GM18519 (cell line): ENCODE measurements at regions not wholly inside any gene's neighbourhood (a gene's known extent, or its start where the extent isn't known, plus 50 kb on each side); places are given as distances from the start of the nearest gene placed in this dataset.
"Not testable (repeated sequence)": the region's sequence is repeated elsewhere in the genome, so short reads cannot be mapped to it uniquely, and the experiment has no call there.

Experiments used
- ATAC-seq: cut with Tn5 transposase; IDR thresholded peaks from one replicate; pipeline ENCODE4 v1.9.1; 2021; ENCODE audit warnings: mild to moderate bottlenecking, moderate library complexity; ENCODE audit not compliant: unreplicated experiment, low FRiP score

DNA sequence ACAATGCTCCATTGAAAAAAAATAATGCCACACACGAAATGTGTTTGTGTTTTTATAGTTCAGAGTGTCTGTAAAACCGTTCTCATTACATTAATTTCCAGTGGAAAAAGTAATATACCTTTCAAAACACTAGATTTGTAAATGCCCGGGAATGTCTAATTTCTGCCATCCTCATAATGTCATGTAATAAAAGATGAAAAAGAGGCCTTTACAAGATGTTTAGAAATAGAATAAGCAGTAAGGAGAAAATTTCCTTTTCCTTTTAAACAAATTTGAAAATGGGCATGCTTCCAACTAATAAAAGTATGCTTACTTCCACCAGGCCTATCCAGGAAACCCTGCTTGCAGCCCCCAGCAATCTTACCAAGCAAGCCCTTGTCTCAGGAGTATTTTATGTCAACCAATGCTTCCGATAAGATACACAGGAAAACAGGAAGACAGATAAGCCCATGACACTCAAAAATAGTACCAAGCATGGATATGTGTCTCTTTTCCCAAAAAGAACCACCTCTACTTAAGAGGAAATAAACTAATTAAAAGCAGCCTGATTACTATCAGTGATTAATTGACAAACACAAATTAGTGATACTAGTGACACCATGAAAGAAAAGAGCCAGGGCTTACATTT, 894.7 kb upstream of the INTU start:
- no peak for ATAC-seq

DNA sequence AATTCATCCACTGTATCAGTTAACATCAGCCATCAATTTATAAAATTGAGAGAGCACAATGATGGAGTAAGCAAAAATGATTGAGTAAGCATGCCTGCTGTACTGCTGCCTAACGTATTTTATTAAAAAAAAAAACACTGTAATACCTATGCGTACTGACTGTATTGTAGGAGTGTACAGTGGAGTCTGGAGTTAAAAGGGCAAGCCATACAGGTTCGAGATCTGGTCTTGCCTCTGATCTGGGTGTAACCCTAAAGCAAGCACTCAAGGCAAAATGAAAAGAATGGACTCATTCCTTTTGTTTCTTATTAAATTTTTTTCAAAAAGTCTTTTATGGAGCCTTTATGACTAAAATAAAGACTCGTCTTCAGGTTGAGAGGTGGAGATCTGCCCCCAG, 894.2 kb upstream of the INTU start:
- no peak for ATAC-seq

DNA sequence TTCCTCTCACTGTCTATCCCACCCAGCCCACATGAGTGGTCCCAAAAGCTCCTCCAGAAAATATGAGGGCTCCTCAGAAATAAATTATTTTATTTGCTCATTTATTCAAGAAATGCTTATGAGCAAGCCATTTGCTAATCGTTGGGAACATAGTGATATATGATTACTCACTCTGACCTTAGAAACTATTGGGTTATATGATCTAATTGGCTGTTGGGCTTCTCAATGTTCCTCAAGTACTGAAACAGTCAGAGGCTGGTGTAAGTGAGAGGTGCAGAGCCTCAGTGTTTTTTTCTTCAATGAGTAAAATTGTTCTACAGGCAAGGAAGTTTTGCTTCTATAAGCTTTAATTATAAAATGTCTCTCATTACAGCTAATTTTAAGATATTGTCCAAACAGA, 893.8 kb upstream of the INTU start:
- no peak for ATAC-seq

DNA sequence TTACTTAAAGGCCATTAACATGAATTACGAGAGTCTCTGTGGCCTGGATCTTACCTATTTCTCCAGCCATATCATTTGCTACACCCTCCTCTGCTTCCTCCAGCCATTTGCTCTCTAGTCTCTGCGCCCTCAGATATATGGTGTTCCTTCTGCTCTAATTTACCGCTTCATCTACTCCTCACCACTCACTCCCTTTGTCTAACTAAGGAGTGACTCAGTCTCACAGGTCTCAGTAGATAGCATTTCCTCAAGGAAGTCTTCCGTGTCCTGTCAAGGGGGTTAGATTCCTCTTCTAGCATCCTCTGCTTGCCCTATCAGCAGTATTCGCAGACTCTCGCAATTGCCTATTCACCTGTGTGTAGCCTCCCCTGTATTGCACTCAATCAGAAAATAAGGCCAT, 892.1 kb upstream of the INTU start:
- ATAC-seq, result no peak

DNA sequence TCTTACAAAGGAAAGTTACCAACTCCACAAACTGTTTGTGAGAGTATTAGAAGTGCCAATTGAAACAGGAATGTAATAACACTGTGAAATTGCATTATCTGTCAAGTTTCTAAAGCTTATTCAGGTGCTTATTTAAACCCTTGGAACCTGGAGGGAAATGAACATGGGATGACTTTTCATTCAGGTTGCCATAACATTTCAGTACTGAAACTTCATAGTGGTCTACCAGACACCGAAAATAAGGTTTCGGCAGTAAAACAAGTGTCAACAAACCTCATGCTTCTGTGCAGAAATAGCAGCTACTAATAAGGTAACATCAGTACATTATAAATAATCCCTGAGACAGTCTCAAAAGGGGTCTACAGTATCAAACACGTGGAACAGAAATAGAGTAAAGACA, 890.7 kb upstream of the INTU start:
- no peak for ATAC-seq

DNA sequence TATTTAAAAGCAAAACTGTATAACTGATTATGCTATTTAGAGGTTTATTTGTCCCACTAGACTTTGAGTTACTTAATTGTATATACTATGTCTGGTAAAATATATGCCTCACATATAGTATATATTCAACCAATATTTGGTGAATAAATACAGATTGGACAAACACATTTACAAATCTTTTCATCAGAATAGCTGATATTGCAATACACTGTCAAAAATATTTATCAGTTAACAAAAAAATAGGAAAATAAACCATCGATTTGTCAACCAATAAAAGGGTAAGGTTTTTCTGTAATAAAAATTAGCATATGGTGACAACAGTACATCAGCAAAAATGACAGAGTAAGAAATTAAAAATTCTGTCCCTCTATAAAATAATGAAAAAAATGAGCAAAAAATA, 889.9 kb upstream of the INTU start:
- no peak for ATAC-seq

DNA sequence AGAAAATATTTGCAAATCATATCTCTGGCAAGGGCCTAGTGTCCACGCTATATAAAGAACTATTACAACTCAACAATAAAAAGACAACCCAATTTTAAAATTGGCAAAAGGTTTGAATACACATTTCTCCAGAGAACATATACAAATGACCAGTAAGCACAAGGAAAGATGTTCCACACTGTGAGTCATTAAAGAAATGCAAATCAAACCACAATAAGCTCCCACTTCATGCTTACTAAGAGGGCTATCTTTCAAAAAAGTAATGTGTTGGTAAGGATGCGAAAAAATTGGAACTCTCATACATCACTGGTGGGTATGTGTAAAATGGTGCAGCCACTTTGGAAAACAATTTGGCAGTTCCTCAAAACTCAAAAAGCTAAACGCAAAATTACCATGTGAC, 884.0 kb upstream of the INTU start:
- ATAC-seq, result no peak

DNA sequence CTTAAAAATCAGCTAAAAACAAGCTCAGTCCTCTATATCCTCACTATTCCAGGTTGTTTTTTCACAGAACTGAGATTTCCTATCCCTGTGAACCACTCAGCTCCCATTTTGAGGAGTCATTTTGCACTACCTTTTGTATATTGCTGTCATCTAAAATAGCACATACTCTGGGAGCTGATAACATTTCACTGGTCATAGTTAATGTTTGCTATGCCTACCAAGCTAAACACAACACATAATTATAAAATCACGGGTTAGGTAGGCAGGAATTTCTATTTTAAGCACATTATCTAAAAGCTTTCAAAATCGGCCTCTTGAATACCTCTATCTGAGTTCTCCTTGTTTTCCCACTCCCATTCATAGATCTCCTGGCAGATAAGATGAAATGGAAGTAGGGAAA, 882.0 kb upstream of the INTU start:
- ATAC-seq, result no peak

DNA sequence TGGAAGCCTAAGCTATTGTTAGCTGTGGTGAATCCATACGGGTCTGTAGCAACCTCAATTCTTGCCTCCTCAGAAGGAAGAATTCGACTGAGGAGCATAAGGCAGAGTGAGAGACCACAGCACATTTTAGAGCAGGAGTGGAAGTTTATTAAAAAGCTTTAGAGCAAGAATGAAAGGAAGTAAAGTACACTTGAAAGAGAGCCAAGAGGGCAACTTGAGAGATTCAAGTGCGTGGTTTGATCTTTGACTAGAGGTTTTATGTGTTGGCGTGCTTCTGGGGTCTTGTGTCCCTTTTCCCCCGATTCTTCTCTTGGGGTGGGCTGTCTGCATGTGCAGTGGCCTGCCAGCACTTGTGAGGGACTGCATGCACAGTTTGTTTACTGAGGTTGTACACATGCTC, 880.6 kb upstream of the INTU start:
- ATAC-seq, result no peak

DNA sequence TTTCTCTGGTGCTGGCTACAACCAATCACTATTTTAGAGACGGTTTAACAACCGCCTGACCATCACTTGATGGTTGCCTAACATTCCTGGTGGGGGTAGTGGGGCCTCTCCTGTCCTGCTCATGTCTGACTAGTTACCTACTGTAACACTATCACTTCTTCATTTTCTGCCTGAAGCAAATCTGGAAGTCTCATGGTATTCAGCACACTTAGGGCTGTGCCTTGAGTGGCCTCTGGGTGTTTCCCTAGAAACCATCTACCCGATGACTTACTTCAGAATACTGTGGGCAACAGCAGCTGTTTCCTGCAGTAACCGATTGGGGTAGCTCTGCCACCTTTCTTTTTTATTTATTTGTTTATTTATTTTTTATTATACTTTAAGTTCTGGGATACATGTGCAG, 880.1 kb upstream of the INTU start:
- ATAC-seq, result no peak

DNA sequence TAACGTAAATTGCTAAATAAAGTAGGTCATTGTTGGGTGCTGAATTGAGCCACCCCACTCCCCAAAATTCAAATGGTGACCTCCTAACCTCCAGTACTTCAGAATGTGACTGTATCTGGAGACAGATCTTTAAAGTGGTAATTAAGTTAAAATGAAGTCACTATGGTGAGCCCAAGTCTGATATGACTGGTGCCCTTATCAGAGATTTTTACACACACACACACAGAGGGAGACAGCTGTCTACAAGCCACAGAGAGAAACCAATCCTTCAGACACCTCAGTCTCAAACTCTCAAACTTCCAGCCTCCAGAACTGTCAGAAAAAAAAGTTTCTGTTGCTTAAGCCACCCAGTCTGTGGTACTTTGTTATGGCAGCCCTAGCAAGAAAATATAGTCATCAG, 879.2 kb upstream of the INTU start:
- no peak for ATAC-seq

DNA sequence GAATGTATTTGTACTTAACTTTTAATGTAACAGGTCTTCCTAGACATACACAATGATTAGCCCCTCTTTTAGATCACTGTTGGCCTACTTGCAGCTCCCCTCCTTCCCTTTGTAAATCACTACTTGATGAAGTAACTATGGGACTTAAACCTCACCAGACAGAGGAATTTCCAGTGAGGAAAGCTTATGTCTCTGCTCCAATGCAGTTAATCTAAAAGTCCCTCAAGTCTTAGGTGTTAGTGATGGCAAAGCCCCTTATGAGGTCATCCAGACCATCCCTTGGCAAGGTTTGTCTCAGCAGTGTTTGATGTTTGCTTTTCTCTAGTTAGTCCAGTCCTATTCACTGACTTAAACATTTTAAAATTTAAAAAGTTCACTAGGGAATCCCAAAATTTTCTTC, 877.3 kb upstream of the INTU start:
- ATAC-seq, result no peak

DNA sequence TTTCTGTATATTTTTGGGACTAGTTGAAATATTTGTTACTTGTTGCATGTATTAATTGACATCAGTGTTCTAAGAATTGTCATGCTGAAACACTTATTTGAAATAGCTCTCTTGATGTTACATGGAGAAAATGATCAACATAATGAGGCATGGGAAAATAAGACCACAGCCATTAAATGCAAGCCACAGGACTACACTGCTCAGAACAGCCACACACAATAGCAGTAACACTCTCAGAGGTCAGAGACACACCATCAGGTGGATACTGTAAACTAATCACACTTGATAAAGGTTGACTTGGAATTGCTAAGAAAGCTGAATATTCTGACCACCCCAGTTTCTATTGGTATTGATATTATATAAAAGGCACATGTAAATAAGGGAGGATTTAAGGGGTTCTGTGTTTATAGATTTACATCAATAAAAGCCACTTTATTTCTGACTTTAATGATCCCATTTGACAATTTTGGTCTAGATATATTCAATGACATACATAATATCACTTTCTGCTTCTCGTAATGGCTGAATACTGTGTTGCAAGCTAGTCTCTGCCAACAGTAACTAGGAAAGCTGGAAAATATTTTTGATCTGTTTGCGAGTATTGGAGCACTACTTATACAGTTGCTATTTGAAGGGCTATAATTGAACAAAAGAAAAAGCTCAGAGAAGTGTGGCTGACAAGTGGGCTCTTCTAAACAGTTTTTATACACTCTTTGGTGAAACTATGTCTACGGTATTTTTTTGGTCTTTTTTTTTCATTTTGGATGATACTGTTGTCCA, 876.5 kb upstream of the INTU start:
- no peak for ATAC-seq

DNA sequence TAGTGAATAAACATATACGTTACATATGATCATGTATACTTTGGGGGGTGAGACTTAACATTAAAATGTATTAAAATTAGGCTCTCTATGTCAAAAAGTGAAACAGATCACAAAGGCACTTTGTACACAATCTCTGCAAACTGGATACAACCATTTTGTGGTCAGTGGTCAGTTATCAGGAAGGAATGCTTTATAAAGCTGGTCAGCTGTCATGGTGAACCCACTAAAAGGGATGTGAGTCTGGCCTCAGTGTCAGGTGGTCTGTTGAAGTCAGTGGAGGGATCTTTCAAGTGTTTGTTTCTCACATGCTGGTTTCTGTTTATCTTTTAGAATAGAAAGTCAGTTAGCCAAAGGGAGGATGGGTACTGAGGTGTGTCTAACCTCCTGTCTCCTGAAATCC, 875.5 kb upstream of the INTU start:
- ATAC-seq, result no peak

DNA sequence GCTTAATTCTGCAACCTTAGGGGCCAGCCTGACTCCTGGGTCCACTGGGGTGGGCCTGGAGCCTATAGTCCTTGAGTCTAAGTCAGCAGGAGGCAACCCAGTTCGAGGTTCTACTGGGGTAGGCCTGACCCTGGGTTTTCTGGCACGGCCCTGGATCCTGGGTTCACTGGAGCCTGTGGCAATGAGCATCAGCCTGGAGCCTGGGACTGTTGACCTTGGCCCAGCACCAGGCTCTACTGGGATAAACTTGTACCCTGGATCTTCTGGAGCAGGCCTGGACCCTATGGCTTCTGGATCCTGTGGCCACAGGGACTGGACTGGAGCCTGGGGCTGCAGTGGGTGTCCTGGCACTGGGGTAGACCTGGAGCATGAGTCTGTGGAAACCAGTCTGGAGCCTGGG, 874.3 kb upstream of the INTU start:
- ATAC-seq, result no peak

DNA sequence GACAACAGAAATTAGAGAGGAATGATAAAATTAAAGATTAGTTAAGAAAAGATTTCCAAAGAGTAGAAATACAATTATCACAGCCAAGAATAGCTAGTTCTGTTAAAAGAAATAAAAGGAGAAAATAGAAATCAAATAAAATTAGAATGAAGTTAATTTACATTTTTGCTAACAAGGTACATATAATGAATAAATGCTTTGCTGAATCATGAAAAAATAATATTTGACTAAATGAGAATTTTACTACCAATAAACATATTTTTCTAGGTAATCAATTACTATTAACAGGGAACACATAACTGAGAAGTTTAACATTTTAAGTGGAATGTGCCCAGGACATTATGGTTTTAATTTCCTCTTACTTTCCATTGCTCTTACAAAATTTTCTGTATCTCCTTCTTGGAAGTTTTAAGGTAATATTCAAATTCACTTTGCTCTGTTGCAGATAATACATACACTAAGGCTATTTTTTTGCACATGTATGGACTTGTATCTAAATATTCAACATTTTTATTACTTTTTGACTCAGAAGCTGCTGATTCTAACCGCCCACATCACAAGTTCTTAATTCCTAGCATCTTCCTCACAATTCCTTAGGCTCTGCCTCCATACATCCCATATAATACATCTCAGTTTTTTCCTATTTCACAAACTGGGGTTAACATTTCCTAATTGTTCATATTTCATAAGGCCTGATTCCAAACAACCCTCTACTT, 870.7 kb upstream of the INTU start:
- no peak for ATAC-seq

DNA sequence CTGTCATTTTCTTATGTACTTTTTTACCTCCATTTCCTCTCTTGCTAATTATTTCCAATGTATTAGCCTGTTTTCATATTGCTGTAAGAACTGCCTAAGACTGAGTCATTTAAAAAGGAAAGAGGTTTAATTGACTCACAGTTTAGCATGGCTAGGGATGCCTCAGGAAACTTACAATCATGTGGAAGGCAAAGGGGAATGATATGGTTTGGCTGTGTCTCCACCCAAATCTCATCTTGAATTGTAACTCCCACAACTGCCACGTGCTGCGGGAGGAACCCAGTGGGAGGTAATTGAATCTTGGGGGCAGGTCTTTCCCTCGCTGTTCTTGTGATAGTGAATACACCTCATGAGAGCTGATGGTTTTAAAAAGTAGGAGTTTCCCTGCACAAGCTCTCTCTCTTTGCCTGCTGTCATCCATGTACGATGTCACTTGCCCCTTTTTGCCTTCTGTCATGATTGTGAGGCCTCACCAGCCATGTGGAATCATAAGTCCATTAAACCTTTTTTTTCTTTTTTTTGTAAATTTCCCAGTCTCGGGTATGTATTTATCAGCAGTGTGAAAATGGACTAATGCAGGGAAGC, 870.0 kb upstream of the INTU start:
- ATAC-seq, result no peak

DNA sequence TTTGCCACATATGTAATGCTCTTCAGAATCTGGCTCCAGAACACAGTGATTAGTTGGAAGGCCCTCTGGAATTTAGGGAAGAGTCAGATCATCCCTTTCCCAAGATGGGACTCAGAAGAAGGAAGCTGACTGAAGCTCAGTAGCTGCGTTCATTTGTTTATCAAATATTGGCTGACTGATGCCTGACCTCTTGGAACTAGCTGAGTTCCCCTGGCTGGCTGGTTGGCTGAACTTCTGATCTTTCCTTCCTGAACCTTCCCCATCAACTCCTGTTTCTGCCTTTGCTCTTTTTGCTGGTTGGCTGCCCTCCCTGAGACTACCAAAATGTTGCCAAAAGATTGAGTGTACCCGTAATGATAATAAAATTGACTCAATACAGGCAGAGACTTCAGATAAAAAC, 866.5 kb upstream of the INTU start:
- ATAC-seq, result no peak

DNA sequence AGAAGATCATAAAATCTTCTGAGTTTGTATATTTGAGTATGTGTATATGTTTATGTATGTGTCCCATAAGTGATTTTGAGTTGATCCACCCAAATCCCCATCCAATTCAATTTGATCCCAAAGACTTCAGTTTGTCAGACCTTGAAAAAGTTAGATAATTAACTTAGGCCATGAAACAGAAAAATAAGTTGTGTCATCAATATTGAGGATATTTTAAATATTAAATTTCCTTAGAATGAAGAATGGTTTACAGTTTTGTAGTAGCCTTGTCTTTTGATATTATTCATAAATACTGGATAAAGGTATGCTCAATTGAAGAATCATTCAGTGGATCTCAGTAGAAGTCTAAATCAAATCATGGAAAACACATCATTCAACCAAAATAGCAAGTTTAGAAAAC, 864.4 kb upstream of the INTU start:
- no peak for ATAC-seq

DNA sequence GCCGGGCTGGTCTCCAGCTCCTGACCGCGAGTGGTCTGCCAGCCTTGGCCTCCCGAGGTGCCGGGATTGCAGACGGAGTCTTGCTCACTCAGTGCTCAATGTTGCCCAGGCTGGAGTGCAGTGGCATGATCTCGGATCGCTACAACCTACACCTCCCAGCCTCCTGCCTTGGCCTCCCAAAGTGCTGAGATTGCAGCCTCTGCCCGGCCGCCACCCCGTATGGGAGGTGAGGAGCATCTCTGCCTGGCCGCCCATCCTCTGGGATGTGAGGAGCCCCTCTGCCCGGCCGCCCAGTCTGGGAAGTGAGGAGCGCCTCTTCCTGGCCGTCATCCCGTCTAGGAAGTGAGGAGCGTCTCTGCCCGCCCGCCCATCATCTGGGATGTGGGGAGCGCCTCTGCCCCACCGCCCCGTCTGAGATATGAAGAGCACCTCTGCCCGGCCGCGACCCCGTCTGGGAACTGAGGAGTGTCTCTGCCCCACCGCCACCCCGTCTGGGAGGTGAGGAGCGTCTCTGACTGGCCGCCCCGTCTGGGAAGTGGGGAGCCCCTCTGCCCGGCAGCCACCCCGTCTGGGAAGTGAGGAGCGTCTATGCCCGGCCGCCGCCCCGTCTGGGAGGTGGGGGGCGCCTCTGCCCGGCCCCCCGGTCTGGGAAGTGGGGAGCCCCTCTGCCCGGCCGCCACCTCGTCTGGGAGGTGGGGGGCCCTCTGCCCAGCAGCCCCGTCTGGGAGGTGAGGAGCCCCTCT, 861.8 kb upstream of the INTU start:
- not testable (repeated sequence) for ATAC-seq

DNA sequence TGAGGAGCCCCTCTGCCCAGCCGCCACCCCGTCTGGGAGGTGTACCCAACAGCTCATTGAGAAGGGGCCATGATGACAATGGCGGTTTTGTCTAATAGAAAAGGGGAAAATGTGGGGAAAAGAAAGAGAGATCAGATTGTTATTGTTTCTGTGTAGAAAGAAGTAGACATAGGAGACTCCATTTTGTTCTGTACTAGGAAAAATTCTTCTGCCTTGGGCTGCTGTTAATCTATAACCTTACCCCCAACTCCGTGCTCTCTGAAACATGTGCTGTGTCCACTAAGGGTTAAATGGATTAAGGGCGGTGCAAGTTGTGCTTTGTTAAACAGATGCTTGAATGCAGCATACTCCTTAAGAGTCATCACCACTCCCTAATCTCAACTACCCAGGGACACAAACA, 861.1 kb upstream of the INTU start:
- not testable (repeated sequence) for ATAC-seq
